Lung (tissue), 11 donors: ENCODE measurements at regions not wholly inside any gene's neighbourhood (a gene's known extent, or its start where the extent isn't known, plus 50 kb on each side); places are given as distances from the start of the nearest gene placed in this dataset.
"Not testable (repeated sequence)": the region's sequence is repeated elsewhere in the genome, so short reads cannot be mapped to it uniquely, and the experiment has no call there.

Experiments used
- ATAC-seq: fragments of 200-7000 bp; cut with Tn5 transposase; one replicate; pipeline ENCODE4 v1.9.1; 2020; ENCODE audit warnings: moderate number of reproducible peaks; ENCODE audit not compliant: insufficient read depth, low FRiP score
- DNase-seq, 3 donors: peaks; one replicate each; pipeline ENCODE4 v3.0.0-alpha.2; 2013 to 2017
- H3K27ac ChIP-seq, 2 donors: one replicate each; pipeline ENCODE4 v1.5.1; 2013; ENCODE audit warnings: mild to moderate bottlenecking in 2 of 2, moderate library complexity in 2 of 2, control low read depth in 1 of 2, inconsistent platforms in 1 of 2, low read depth in 1 of 2, low read length in 1 of 2
- H3K27me3 ChIP-seq, 3 donors: one replicate each; pipeline ENCODE4 v1.5.1; 2013; ENCODE audit warnings: low read length in 2 of 3; ENCODE audit not compliant: control insufficient read depth in 3 of 3, insufficient read depth in 3 of 3
- H3K36me3 ChIP-seq, 4 donors: one replicate each; pipeline ENCODE4 v1.5.1; 2013; ENCODE audit warnings: low read length in 4 of 4, mild to moderate bottlenecking in 1 of 4, moderate library complexity in 1 of 4; ENCODE audit not compliant: control insufficient read depth in 4 of 4, insufficient read depth in 4 of 4
- H3K4me1 ChIP-seq, 5 donors: one replicate each; pipeline ENCODE4 v1.5.1; 2013; ENCODE audit warnings: low read length in 5 of 5, mild to moderate bottlenecking in 2 of 5, moderate library complexity in 1 of 5; ENCODE audit not compliant: control insufficient read depth in 5 of 5, insufficient read depth in 5 of 5
- H3K4me3 ChIP-seq: one replicate; pipeline ENCODE4 v1.5.1; 2013; ENCODE audit warnings: mild to moderate bottlenecking, control low read depth, moderate library complexity
- H3K9ac ChIP-seq, 2 donors: one replicate each; pipeline ENCODE4 v1.5.1; 2013; ENCODE audit warnings: low read length in 2 of 2, control low read depth in 1 of 2; ENCODE audit not compliant: insufficient read depth in 1 of 2
- H3K9me3 ChIP-seq, 4 donors: one replicate each; pipeline ENCODE4 v1.5.1; 2013; ENCODE audit warnings: low read length in 3 of 4, mild to moderate bottlenecking in 1 of 4, moderate library complexity in 1 of 4; ENCODE audit not compliant: control insufficient read depth in 4 of 4, insufficient read depth in 3 of 4
- WGBS, 2 donors: extraction: QIAGEN DNeasy Blood & Tissue Kit; methylation state at CpG; one replicate each; pipeline ENCODE4 v1.1.7; 2013; 5-methylcytosine and 5-hydroxymethylcytosine counted together
- TF ChIP-seq, protein P1 (sequence below): IDR thresholded peaks from 2 replicates; pipeline ENCODE4 v1.5.1; 2012; ENCODE audit warnings: mild to moderate bottlenecking; ENCODE audit errors: control extremely low read depth, extremely low read depth
- donor health status: control.
- donor health status: control.
- donor health status: Bipolar disorder and iron deficiency.
- donor health status: healthy.
- donor health status: DM: yes; HTN: yes; CAD: no.

GRCh38 chr7:83259064-83259463, 96.4 kb upstream of the PCLO start:
- 79 to 88% methylated on average over 2 of the region's 2 CpGs for WGBS, 2 donors
- ATAC-seq = no peak
- Histone ChIP-seq H3K9ac (no peak overlapping the region), H3K27ac (no peak overlapping the region), H3K4me1 (no peaks in the 10 kb centered on the region), H3K36me3 (no peaks in the 10 kb centered on the region), H3K4me3 (no peak overlapping the region), H3K9me3 (no peaks in the 10 kb centered on the region), H3K27me3 (no peaks in the 10 kb centered on the region)
- TF ChIP-seq, protein P1, sequence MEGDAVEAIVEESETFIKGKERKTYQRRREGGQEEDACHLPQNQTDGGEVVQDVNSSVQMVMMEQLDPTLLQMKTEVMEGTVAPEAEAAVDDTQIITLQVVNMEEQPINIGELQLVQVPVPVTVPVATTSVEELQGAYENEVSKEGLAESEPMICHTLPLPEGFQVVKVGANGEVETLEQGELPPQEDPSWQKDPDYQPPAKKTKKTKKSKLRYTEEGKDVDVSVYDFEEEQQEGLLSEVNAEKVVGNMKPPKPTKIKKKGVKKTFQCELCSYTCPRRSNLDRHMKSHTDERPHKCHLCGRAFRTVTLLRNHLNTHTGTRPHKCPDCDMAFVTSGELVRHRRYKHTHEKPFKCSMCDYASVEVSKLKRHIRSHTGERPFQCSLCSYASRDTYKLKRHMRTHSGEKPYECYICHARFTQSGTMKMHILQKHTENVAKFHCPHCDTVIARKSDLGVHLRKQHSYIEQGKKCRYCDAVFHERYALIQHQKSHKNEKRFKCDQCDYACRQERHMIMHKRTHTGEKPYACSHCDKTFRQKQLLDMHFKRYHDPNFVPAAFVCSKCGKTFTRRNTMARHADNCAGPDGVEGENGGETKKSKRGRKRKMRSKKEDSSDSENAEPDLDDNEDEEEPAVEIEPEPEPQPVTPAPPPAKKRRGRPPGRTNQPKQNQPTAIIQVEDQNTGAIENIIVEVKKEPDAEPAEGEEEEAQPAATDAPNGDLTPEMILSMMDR = no peak
- DNase-seq = no peak

- DNase-seq = no peak
- H3K27me3 ChIP-seq = no peaks in the 10 kb centered on the region
- peaks cover 0 to 7% (median 0%) of the 10 kb centered on the region in 4 donors for H3K9me3 ChIP-seq
- 66 to 73% methylated on average over 3 of the region's 3 CpGs for WGBS, 2 donors
- no peak for ATAC-seq
- TF ChIP-seq, protein P1 = no peak
- no peak overlapping the region for H3K9ac ChIP-seq
- H3K27ac ChIP-seq = no peak overlapping the region
- no peak overlapping the region for H3K4me3 ChIP-seq
- H3K36me3 ChIP-seq = no peaks in the 10 kb centered on the region
- no peaks in the 10 kb centered on the region for H3K4me1 ChIP-seq
Observed at GRCh38 chr7:83248000-83248399, 85.3 kb upstream of the PCLO start.

DNA sequence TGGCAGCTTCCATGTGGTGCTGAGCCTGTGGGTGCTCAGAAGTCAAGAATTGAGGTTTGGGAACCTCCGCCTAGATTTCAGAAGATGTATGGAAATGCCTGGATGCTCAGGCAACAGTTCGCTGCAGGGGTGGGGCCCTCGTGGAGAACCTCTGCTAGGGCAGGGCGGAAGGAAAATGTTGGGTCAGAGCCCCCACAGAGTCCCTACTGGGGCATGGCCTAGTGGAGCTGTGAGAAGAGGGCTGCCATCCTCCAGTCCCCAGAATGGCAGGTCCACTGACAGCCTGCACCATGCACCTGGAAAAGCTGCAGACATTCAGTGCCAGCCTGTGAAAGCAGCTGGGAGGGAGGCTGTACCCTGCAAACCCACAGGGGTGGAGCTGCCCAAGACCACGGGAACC, 56.5 kb upstream of the PCLO start:
- not testable (repeated sequence) for H3K27me3 ChIP-seq, H3K27ac ChIP-seq, H3K4me1 ChIP-seq, ATAC-seq, H3K4me3 ChIP-seq, H3K9me3 ChIP-seq, DNase-seq, H3K9ac ChIP-seq, H3K36me3 ChIP-seq
- 82 to 89% methylated on average over 5 of the region's 5 CpGs for WGBS, 2 donors

GRCh38 chr7:83212883-83213282, 50.2 kb upstream of the PCLO start:
- no peaks in the 10 kb centered on the region for H3K4me1 ChIP-seq
- 64 to 76% methylated on average over 2 of the region's 2 CpGs for WGBS, 2 donors
- ATAC-seq = no peak

More at GRCh38 chr7:83212883-83213282, 50.2 kb upstream of the PCLO start:
- H3K9ac ChIP-seq = no peak overlapping the region
- DNase-seq = no peak
- no peak overlapping the region for H3K27ac ChIP-seq
- H3K36me3 ChIP-seq = no peaks in the 10 kb centered on the region
- no peaks in the 10 kb centered on the region for H3K9me3 ChIP-seq
- TF ChIP-seq, protein P1 = no peak
- H3K4me3 ChIP-seq = no peak overlapping the region
- H3K27me3 ChIP-seq = no peaks in the 10 kb centered on the region
